Omental fat pad (tissue), 3 donors: ENCODE measurements at regions not wholly inside any gene's neighbourhood (a gene's known extent, or its start where the extent isn't known, plus 50 kb on each side); places are given as distances from the start of the nearest gene placed in this dataset.

ENCODE experiments used
- ATAC-seq: fragments of 150-250 bp; one replicate; pipeline ENCODE4 v1.9.1; 2016; ENCODE audit warnings: mild to moderate bottlenecking, moderate library complexity; ENCODE audit not compliant: low FRiP score
- DNase-seq: peaks from one replicate; pipeline ENCODE4 v3.0.0-alpha.2; 2019; ENCODE audit warnings: low spot score
- CTCF ChIP-seq, 3 donors: fragments of 450-650 bp; IDR thresholded peaks; one replicate each; pipeline ENCODE4 v1.5.1; 2016 to 2017; ENCODE audit warnings: antibody characterized with exemption in 3 of 3, mild to moderate bottlenecking in 3 of 3, moderate library complexity in 2 of 3

DNA sequence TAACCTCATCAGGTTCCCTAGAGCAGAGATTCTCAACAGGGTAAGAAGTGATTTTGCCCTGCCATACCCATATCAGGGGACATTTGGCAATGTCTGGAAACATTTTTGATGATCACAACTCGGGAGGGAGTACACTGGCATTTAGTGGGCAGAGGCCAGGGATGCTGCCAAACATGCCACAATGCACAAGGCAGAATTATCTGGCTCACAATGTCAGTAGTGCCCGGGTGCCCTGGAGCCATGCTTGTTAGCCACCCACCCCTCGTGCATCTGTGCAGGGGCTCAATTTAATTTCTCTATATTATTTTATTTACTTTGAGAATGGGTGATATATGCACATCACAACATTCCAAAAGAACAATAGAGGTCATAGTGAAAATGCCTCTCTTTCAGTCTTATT, 82.0 kb upstream of the DHX15 start:
- TF ChIP-seq CTCF (IDR thresholded peaks at IDR 0.05), result no peak
- DNase-seq (no peak), ATAC-seq (no peak)

DNA sequence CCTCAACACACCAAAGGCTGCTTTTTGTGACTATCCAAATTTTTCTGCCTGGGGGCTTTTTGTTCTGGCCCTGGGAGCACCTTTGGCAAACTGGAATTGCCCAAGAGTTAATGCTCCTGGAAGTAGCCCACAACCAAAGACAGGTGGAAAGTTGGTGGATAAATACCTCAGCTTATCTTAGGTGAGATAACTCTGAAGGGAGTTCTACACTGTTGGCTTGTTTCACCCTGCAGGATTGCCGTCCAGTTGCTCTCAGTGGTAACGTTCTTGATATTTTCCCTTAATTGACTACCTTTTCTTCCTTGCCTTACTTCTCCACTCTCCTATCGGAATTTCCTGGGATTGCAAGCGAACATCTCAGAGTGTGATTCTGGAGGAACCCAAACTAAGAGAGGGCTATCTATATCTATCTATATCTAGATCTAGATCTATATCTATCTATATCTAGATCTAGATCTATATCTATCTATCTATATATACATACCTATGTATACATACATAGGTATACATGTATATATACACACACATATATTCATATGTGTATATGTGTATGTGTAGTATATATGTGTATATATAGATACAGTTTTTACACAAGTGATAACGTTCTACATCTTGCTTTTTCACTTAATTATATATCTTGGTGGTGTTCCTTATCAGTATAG, 82.6 kb upstream of the DHX15 start:
- no peak for ATAC-seq
- TF ChIP-seq CTCF (IDR thresholded peaks at IDR 0.05), result no peak
- DNase-seq, result no peak

DNA sequence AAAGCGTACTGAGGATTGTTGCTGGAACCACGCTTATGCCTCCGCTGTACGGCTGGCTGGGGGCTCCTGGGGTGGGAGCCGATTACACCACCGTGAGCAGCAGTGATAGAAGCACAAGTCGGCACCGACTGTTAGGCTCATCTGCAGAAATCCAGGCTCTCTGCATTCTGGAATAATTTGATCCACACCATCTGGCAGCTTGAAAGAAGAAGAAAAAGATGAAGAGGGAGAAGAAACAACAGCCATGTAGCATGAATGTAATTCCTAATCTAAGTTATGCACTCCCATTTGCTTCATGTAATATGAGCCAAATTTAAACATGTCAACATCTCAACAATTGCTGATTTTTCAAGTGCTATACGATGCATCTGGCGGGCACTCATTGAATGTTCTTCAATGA, 84.6 kb upstream of the DHX15 start:
- TF ChIP-seq CTCF (IDR thresholded peaks at IDR 0.05), result no peak
- DNase-seq, result no peak
- ATAC-seq, result no peak

DNA sequence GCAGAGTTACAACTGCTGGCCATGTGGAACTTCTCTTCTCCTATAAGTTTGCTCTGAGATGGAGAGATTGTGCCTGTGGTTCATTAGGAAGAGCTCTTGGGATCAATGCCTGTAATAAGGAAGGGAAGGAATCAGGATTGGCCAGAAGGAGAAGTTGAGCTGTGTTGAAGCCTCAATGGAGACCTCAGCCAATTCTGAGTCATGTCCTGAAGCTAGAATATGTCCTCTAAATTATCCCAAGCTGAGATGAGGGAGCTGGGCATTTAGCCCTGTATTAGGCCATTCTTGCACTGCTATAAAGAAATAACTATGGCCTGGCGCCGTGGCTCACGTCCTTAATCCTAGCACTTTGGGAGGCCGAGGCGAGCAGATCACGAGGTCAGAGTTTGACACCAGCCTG, 85.4 kb upstream of the DHX15 start:
- no peak for TF ChIP-seq CTCF (IDR thresholded peaks at IDR 0.05)
- DNase-seq, result no peak
- no peak for ATAC-seq

DNA sequence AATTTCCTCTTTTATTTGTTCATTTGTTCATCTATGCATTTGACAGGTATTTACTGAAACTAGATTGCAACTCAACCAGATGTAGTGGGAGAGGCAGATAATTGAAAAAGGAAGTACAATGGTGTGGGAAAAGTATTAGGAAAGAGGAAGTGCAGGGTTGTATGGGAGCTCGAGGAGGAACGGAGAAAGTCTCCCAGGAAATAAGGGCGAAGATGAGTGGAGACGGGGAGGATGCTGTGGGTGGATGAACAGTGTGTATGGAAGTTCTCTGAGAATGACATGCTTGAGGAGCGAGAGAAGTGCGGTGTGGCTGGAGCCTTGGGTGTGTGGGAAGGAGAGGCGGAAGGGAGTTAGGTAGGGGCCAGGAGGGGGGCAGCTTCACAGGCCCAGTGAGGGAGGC, 87.5 kb upstream of the DHX15 start:
- no peak for TF ChIP-seq CTCF (IDR thresholded peaks at IDR 0.05)
- DNase-seq, result no peak
- no peak for ATAC-seq

GRCh38 chr4:24672880-24673279, 88.5 kb upstream of the DHX15 start:
- TF ChIP-seq CTCF (IDR thresholded peaks at IDR 0.05), result no peak
- no peak for ATAC-seq
- no peak for DNase-seq

DNA sequence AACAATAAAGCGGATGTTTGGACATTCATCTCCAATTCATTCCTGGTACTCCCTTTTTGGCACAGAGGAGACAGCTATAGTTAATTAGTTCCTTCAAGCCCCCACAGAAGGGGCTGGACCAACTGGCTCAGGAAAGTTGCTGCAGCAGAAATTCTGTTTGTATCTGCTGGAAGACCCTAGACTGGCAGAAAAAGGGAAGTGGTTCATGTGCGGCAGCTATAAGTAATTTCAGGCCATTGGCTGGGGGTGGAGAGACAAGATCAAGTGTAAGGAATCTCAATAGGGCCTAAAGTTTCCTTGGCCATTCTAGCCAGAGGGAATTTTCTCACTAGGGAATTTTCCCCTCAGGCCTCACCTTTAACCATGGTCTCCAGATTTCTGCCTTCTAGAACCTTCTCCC, 89.9 kb upstream of the DHX15 start:
- no peak for TF ChIP-seq CTCF (IDR thresholded peaks at IDR 0.05)
- ATAC-seq (no peak), DNase-seq (no peak)
